ENCODE measurements at regions not wholly inside any gene's neighbourhood (a gene's known extent, or its start where the extent isn't known, plus 50 kb on each side); places are given as distances from the start of the nearest gene placed in this dataset.

- TF ChIP-seq ATF3 (IDR thresholded peaks at IDR 0.05): no peak
- TF ChIP-seq TAF1 (conservative IDR thresholded peaks at IDR 0.05): no peak
- no peak for TF ChIP-seq YY1 (IDR thresholded peaks at IDR 0.05)
- no peak for TF ChIP-seq HNF4G (IDR thresholded peaks at IDR 0.05)
- TF ChIP-seq EGR1 (IDR thresholded peaks at IDR 0.05; ENCODE audit: low read depth in 2 of 2): no peak
- TF ChIP-seq HNF4A (conservative IDR thresholded peaks at IDR 0.05): no peak
- no peak for TF ChIP-seq FOXA1 (IDR thresholded peaks at IDR 0.05)
- no peak for TF ChIP-seq ZBTB33 (IDR thresholded peaks at IDR 0.05)
Measured at GRCh38 chr11:80412604-80413003, 971.8 kb upstream of the TENM4 start (continued).

GRCh38 chr11:80393210-80393609 lies 952.4 kb upstream of the TENM4 start:
- H3K4me3 ChIP-seq (ENCODE audit: low read depth in 1 of 3, low read length in 3 of 3): no peak overlapping the region
- DNase-seq (ENCODE audit: low spot score): no peak
- H3K27me3 ChIP-seq (ENCODE audit: control insufficient read depth in 4 of 4, insufficient read depth in 4 of 4, low read length in 3 of 4): peaks cover 0 to 10% (median 0%) of the 10 kb centered on the region in 4 donors
- no peak for TF ChIP-seq JUND (IDR thresholded peaks at IDR 0.05)
- no peak for TF ChIP-seq MAX (IDR thresholded peaks at IDR 0.05)
- no peak for TF ChIP-seq NR2F2 (IDR thresholded peaks at IDR 0.05)
- TF ChIP-seq YY1 (IDR thresholded peaks at IDR 0.05): no peak
- TF ChIP-seq HNF4A (conservative IDR thresholded peaks at IDR 0.05): no peak
- TF ChIP-seq REST (IDR thresholded peaks at IDR 0.05): no peak
- no peak for TF ChIP-seq HNF4G (IDR thresholded peaks at IDR 0.05)
- no peak for TF ChIP-seq CTCF (IDR thresholded peaks at IDR 0.05; ENCODE audit: low read depth, low read length, missing input control)
- no peak for TF ChIP-seq GABPA (IDR thresholded peaks at IDR 0.05 in 1 of 2, conservative IDR thresholded peaks at IDR 0.05 in 1 of 2)
- TF ChIP-seq RXRA (IDR thresholded peaks at IDR 0.05): no peak
- TF ChIP-seq SP1 (IDR thresholded peaks at IDR 0.05): no peak
- no peak for TF ChIP-seq ATF3 (IDR thresholded peaks at IDR 0.05)
- TF ChIP-seq RAD21 (IDR thresholded peaks at IDR 0.05): no peak
- no peak for TF ChIP-seq ZBTB33 (IDR thresholded peaks at IDR 0.05)
- no peak for TF ChIP-seq FOXA2 (IDR thresholded peaks at IDR 0.05)
- TF ChIP-seq TAF1 (conservative IDR thresholded peaks at IDR 0.05): no peak
- no peak for TF ChIP-seq EGR1 (IDR thresholded peaks at IDR 0.05; ENCODE audit: low read depth in 2 of 2)
- no peak for TF ChIP-seq FOXA1 (IDR thresholded peaks at IDR 0.05)
- no peaks in the 10 kb centered on the region for H3K4me1 ChIP-seq (ENCODE audit: control insufficient read depth in 4 of 4, insufficient read depth in 4 of 4, low read length in 3 of 4)
- no peak overlapping the region for H3K9ac ChIP-seq (ENCODE audit: low read depth in 1 of 2, low read length in 2 of 2)
- no peaks in the 10 kb centered on the region for H3K36me3 ChIP-seq (ENCODE audit: control insufficient read depth in 4 of 4, insufficient read depth in 3 of 4, low read depth in 1 of 4, low read length in 3 of 4)
- H3K9me3 ChIP-seq (ENCODE audit: control insufficient read depth in 4 of 4, low read length in 3 of 4): no peaks in the 10 kb centered on the region
- 55% methylated on average over 3 of the region's 3 CpGs for WGBS
- H3K27ac ChIP-seq (ENCODE audit: low read depth in 1 of 2, low read length in 2 of 2): no peak overlapping the region

Data from liver (tissue), 8 donors.